ENCODE measurements at regions not wholly inside any gene's neighbourhood (a gene's known extent, or its start where the extent isn't known, plus 50 kb on each side); places are given as distances from the start of the nearest gene placed in this dataset.

DNA sequence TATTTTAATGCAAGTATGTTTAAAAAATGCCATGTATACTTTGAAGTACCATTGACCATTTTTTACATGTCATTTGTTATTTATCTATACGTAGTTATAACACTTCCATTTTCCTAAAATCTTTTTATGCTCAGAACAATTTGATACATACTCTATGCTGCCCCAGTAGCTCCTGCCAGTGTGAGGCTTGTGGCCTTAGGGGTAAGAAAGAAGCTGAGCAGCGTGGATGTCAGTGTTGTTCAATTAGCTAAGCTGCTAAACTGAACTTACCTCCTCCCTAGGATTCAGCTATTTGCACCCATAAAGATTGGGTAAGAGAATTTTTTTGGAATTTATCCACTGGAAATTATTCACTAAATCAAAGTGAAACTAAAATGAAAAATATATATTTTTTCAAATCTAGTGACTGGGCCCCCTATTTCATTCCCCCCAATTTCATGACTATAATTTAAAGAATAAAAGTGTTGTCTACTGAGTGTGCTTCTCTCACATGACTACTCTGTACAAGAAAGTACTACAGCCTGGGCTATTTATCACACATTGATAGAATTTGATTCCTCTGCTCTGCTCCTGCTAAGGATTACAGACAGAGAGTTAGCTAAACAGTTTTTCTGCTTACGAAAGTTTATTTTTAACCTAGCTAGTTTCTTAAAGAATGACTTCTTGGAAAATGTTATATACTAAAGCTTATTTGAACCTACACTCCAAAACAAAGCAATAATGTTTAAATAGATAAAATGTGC, 1030.3 kb upstream of the ADGRL4 start:
- TF ChIP-seq, protein P1, sequence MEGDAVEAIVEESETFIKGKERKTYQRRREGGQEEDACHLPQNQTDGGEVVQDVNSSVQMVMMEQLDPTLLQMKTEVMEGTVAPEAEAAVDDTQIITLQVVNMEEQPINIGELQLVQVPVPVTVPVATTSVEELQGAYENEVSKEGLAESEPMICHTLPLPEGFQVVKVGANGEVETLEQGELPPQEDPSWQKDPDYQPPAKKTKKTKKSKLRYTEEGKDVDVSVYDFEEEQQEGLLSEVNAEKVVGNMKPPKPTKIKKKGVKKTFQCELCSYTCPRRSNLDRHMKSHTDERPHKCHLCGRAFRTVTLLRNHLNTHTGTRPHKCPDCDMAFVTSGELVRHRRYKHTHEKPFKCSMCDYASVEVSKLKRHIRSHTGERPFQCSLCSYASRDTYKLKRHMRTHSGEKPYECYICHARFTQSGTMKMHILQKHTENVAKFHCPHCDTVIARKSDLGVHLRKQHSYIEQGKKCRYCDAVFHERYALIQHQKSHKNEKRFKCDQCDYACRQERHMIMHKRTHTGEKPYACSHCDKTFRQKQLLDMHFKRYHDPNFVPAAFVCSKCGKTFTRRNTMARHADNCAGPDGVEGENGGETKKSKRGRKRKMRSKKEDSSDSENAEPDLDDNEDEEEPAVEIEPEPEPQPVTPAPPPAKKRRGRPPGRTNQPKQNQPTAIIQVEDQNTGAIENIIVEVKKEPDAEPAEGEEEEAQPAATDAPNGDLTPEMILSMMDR (IDR thresholded peaks at IDR 0.05): no peak
- TF ChIP-seq, protein P2, sequence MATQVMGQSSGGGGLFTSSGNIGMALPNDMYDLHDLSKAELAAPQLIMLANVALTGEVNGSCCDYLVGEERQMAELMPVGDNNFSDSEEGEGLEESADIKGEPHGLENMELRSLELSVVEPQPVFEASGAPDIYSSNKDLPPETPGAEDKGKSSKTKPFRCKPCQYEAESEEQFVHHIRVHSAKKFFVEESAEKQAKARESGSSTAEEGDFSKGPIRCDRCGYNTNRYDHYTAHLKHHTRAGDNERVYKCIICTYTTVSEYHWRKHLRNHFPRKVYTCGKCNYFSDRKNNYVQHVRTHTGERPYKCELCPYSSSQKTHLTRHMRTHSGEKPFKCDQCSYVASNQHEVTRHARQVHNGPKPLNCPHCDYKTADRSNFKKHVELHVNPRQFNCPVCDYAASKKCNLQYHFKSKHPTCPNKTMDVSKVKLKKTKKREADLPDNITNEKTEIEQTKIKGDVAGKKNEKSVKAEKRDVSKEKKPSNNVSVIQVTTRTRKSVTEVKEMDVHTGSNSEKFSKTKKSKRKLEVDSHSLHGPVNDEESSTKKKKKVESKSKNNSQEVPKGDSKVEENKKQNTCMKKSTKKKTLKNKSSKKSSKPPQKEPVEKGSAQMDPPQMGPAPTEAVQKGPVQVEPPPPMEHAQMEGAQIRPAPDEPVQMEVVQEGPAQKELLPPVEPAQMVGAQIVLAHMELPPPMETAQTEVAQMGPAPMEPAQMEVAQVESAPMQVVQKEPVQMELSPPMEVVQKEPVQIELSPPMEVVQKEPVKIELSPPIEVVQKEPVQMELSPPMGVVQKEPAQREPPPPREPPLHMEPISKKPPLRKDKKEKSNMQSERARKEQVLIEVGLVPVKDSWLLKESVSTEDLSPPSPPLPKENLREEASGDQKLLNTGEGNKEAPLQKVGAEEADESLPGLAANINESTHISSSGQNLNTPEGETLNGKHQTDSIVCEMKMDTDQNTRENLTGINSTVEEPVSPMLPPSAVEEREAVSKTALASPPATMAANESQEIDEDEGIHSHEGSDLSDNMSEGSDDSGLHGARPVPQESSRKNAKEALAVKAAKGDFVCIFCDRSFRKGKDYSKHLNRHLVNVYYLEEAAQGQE (IDR thresholded peaks at IDR 0.05; ENCODE audit: insufficient read depth in 1 of 2, low read depth in 2 of 2, low read length in 1 of 2): no peak

Data from Panc1 (cell line).